ENCODE measurements at regions not wholly inside any gene's neighbourhood (a gene's known extent, or its start where the extent isn't known, plus 50 kb on each side); places are given as distances from the start of the nearest gene placed in this dataset.

GRCh38 chr1:193413376-193413775 is 227.0 kb upstream of the B3GALT2 start:
- TF ChIP-seq POU6F1 (CRISPR knock-in tag; IDR thresholded peaks at IDR 0.05; ENCODE audit: borderline replicate concordance, low read depth) = no peak
- no peak for TF ChIP-seq PATZ1 (CRISPR knock-in tag; IDR thresholded peaks at IDR 0.05; ENCODE audit: borderline replicate concordance)
- TF ChIP-seq ESRRG (CRISPR knock-in tag; IDR thresholded peaks at IDR 0.05) = no peak
- no peak for TF ChIP-seq GLIS3 (CRISPR knock-in tag; IDR thresholded peaks at IDR 0.05)
- TF ChIP-seq ZFP30 (CRISPR knock-in tag; IDR thresholded peaks at IDR 0.05) = no peak
- no peak for TF ChIP-seq CREB5 (CRISPR knock-in tag; IDR thresholded peaks at IDR 0.05; ENCODE audit: low read depth)
- no peak for TF ChIP-seq CSRNP3 (CRISPR knock-in tag; IDR thresholded peaks at IDR 0.05)
- TF ChIP-seq ZNF70 (CRISPR knock-in tag; IDR thresholded peaks at IDR 0.05) = no peak
